ENCODE measurements at regions not wholly inside any gene's neighbourhood (a gene's known extent, or its start where the extent isn't known, plus 50 kb on each side); places are given as distances from the start of the nearest gene placed in this dataset.

DNA sequence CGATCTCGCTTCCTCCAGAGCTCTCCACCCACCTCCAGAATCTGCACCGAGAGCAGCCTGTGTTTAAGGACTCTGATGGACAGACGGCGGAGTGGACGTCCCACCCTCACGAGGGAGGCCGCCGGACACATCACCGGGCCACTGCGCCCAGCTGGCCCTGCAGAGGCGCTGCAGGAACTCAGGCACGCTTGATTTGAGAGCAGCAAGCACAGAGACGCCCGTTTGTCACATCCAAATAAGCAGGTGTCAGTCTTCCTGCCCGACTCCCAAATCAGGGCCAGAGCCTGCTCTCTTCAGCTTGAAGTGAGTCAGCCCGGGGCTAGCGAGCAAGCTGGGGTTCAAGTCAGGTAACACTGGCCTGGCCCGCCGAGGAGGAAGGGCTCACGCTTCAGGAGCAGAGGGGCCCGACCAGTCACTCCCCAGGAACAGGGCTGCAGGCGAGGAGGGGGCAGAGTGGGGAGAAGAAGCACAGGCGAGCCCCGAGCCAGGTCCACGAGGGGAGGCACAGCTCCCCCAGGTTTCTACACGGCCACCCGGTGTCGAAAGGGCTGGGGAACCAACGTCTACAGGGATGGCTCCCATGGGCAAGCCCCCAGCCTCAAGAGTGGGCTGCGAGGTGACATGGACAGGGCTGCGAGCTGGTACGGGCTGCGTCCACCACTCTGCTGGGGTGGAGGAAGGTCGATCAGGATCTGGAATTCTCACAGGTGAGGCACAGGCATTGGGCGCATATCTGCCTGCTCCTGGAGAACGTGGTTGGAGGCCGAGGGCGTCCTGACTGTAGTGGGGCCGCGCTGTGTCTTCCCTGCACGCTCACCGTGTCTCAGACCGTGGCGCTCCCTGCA, 52.5 kb upstream of the CTDP1 start:
- ATAC-seq (no peak), DNase-seq (peak; percentile 57)
- intact Hi-C loops (cut with DNase I): no loop called here
- Histone ChIP-seq H3K9me3 (no peaks in the 10 kb centered on the region), H3K4me3 (no peak overlapping the region), H3K27ac (no peak overlapping the region), H3K36me3 (no peaks in the 10 kb centered on the region), H3K4me1 (no peaks in the 10 kb centered on the region), H3K27me3 (peaks cover 5% of the 10 kb centered on the region)
- TF ChIP-seq, protein P1, sequence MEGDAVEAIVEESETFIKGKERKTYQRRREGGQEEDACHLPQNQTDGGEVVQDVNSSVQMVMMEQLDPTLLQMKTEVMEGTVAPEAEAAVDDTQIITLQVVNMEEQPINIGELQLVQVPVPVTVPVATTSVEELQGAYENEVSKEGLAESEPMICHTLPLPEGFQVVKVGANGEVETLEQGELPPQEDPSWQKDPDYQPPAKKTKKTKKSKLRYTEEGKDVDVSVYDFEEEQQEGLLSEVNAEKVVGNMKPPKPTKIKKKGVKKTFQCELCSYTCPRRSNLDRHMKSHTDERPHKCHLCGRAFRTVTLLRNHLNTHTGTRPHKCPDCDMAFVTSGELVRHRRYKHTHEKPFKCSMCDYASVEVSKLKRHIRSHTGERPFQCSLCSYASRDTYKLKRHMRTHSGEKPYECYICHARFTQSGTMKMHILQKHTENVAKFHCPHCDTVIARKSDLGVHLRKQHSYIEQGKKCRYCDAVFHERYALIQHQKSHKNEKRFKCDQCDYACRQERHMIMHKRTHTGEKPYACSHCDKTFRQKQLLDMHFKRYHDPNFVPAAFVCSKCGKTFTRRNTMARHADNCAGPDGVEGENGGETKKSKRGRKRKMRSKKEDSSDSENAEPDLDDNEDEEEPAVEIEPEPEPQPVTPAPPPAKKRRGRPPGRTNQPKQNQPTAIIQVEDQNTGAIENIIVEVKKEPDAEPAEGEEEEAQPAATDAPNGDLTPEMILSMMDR (IDR thresholded peaks at IDR 0.05): no peak

DNA sequence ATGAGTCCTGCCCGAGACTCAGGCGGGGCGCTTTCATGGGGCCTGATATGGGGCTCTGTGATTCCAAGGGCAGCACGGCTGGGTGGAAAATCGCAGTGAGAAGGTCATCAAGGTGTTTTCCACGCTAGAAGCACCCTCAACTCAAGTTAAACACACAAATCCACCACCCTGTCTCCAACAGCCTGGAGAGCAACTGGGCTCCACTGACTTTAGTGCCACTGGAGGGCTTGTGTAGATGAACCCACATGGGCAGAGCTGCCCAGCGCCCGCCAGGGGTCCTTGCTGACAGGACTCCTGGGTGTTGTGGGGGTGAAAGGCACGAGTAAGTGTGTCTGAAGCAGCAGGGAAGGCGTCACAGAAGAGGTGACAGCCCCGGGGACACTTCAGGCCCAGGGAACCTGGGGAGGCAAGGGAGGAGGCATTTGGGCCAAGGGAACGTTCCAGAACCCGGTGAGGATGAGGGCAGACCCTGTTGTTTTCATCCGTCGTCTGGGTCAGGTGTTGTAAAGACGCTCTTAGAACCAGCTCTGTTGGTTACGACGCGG, 51.8 kb upstream of the CTDP1 start:
- no peak overlapping the region for H3K27ac ChIP-seq
- no peaks in the 10 kb centered on the region for H3K9me3 ChIP-seq
- ATAC-seq (no peak), DNase-seq (peak; percentile 48)
- H3K27me3 ChIP-seq: peaks cover 5% of the 10 kb centered on the region
- no peaks in the 10 kb centered on the region for H3K4me1 ChIP-seq
- H3K4me3 ChIP-seq: no peak overlapping the region
- no peaks in the 10 kb centered on the region for H3K36me3 ChIP-seq
- TF ChIP-seq, protein P1 (IDR thresholded peaks at IDR 0.05): no peak
- intact Hi-C loops (cut with DNase I): no loop called here

DNA sequence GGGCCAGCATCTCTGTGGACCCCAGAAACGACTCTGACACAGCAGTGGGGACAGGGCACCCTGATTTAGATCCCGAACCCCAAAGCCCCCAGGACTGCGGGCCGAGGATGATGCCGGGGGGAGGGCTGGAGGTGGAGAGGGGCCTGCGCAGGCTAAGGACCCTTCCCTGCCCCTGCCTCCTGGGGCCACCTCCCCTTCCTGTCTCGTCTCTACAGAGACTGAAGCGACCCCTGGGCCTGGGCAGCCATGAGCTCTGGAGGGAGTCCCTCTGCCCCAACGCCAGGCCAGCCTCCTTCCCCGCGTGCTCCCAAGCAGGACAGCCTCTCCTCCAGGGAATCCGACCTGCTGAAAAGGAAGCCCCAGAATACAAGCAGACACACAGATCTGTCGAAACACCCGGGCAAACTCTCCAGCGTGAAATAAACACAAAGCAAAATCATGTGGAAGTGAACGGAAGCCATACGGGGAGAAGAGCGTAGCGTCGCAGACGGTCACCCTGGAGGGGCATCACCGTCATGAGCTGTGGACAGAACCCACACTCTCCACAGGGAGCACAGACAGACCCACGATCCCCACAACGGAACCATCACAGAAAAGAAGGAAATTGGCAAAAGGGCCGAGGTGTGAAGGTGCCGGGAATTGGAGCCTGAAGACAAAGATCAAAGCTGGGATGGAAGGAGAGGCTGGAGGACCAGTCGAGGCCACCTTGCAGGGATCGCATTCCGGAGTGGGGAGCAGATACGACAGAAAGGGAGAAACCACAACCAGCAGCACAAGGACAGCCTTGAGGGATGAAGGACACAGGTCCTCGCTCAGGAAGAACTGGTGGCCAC, 51.0 kb upstream of the CTDP1 start:
- no peaks in the 10 kb centered on the region for H3K9me3 ChIP-seq
- TF ChIP-seq, protein P1 (IDR thresholded peaks at IDR 0.05): no peak
- intact Hi-C loops (cut with DNase I): no loop called here
- no peaks in the 10 kb centered on the region for H3K4me1 ChIP-seq
- no peak for ATAC-seq
- H3K4me3 ChIP-seq: no peak overlapping the region
- no peaks in the 10 kb centered on the region for H3K36me3 ChIP-seq
- peaks cover 5% of the 10 kb centered on the region for H3K27me3 ChIP-seq
- peak; percentile 58 for DNase-seq
- H3K27ac ChIP-seq: no peak overlapping the region

DNA sequence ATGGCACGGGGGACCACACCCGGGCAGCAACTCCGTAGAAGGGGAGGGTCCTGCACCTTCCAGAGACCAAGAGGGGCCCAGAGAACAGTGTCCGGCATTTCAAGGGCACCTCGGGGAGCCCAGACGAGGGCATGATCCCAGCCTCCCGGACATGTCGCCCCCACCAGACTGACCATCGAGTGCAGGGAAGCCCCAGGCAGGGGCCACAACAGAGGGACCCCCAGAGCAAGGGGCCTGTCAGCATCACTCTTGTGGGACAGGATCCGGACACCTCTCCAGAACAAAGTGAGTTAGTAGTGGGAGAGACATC, 50.4 kb upstream of the CTDP1 start:
- Histone ChIP-seq H3K36me3 (no peaks in the 10 kb centered on the region), H3K4me3 (no peak overlapping the region), H3K27ac (no peak overlapping the region), H3K27me3 (peaks cover 5% of the 10 kb centered on the region), H3K4me1 (no peaks in the 10 kb centered on the region), H3K9me3 (no peaks in the 10 kb centered on the region)
- DNase-seq: no peak
- ATAC-seq: no peak
- intact Hi-C loops (cut with DNase I): no loop called here
- TF ChIP-seq, protein P1 (IDR thresholded peaks at IDR 0.05): no peak

DNA sequence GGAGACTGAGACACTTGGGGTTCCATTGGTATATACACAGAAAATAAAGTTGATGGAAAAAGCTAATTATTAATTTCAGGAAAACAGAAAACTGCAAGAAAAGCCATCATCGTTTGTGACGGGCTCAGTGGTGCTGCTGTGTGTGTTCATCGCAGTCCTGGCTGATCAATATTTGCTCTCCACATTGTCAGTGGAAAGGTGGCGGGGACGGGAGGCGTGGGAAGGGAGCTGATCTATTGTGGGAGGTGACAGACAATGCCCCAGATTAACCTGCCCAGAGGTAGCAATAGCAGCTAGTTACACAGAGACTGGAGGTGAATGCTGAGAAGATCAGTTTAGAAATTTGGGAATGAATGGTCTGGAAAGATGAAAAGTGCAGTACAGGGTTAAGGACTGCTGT, 50.0 kb upstream of the CTDP1 start:
- DNase-seq (peak; percentile 16), ATAC-seq (no peak)
- H3K36me3 ChIP-seq: no peaks in the 10 kb centered on the region
- H3K27ac ChIP-seq: no peak overlapping the region
- peaks cover 5% of the 10 kb centered on the region for H3K27me3 ChIP-seq
- H3K9me3 ChIP-seq: no peaks in the 10 kb centered on the region
- no peaks in the 10 kb centered on the region for H3K4me1 ChIP-seq
- intact Hi-C loops (cut with DNase I): no loop called here
- no peak overlapping the region for H3K4me3 ChIP-seq
- TF ChIP-seq, protein P1 (IDR thresholded peaks at IDR 0.05): no peak
